Calu3 (cell line): ENCODE measurements at regions not wholly inside any gene's neighbourhood (a gene's known extent, or its start where the extent isn't known, plus 50 kb on each side); places are given as distances from the start of the nearest gene placed in this dataset.

Source experiments
- BruUV-seq: library from RNA; stranded (reverse); fragments of 400-500 nt; replicated peaks from 2 replicates; lab custom pipeline; 2021; lab: Mats Ljungman, UMichigan
- CTCF ChIA-PET: fragments of 300-600 bp; sonication (Branson Sonifier 250); formaldehyde crosslinking; loops from one replicate; lab custom pipeline; 2022; ENCODE audit warnings: antibody characterized with exemption; lab: Charles Lee
- DNase-seq: peaks from one replicate; pipeline ENCODE4 v3.0.0; 2022
- H3K27ac Mint-ChIP-seq: one replicate; pipeline ENCODE4 v1.8.0; 2022; ENCODE audit warnings: mixed read lengths; ENCODE audit not compliant: unreplicated experiment
- H3K27me3 Mint-ChIP-seq: one replicate; pipeline ENCODE4 v1.8.0; 2022; ENCODE audit warnings: mixed read lengths; ENCODE audit not compliant: unreplicated experiment
- H3K36me3 Mint-ChIP-seq: one replicate; pipeline ENCODE4 v1.8.0; 2022; ENCODE audit warnings: mild to moderate bottlenecking, moderate library complexity, mixed read lengths; ENCODE audit not compliant: insufficient read depth, unreplicated experiment
- H3K4me1 Mint-ChIP-seq: one replicate; pipeline ENCODE4 v1.8.0; 2022; ENCODE audit warnings: mild to moderate bottlenecking, low read depth, mixed read lengths; ENCODE audit not compliant: unreplicated experiment
- H3K4me3 Mint-ChIP-seq: one replicate; pipeline ENCODE4 v1.8.0; 2022; ENCODE audit warnings: mild to moderate bottlenecking, low read depth, moderate library complexity, mixed read lengths; ENCODE audit not compliant: unreplicated experiment
- H3K9me3 Mint-ChIP-seq: one replicate; pipeline ENCODE4 v1.8.0; 2022; ENCODE audit warnings: low read depth, mixed read lengths; ENCODE audit not compliant: unreplicated experiment
- intact Hi-C: fragments of 100-400 bp; cut with micrococcal nuclease; formaldehyde crosslinking; loops from one replicate; pipeline ENCODE4 v1.10.0; 2022; ENCODE audit not compliant: unreplicated experiment
- TF ChIP-seq, protein P1 (sequence below): fragments of 200-600 bp; IDR thresholded peaks from one replicate; pipeline ENCODE4 v1.8.0; 2022; ENCODE audit warnings: antibody characterized with exemption; ENCODE audit not compliant: unreplicated experiment

DNA sequence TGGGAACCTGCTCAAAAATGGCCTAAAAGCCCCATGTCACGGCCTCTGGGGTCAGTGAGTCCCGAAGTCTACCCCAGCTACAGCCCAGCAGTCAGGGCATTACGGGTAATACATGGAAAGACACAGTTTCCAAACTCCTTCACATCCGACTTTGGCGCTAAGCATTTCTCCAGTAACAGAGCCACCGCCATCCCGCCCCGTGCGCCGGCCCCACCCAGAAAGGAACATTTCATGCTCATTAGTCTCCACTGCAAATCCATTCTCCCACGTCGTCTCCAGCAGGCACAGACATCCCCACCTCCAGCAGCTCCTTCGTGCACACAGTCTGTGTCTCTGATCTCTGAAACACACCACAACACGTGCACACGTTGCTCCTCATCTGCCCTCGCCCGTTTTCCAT lies 509.2 kb upstream of the ID2 start:
- Mint-ChIP-seq H3K9me3 (peaks cover 2% of the 10 kb centered on the region), H3K36me3 (no peaks in the 10 kb centered on the region), H3K4me3 (no peak overlapping the region), H3K27me3 (no peaks in the 10 kb centered on the region), H3K4me1 (no peaks in the 10 kb centered on the region), H3K27ac (no peak overlapping the region)
- no peak for DNase-seq
- intact Hi-C loops = no loop called here
- TF ChIP-seq, protein P1, sequence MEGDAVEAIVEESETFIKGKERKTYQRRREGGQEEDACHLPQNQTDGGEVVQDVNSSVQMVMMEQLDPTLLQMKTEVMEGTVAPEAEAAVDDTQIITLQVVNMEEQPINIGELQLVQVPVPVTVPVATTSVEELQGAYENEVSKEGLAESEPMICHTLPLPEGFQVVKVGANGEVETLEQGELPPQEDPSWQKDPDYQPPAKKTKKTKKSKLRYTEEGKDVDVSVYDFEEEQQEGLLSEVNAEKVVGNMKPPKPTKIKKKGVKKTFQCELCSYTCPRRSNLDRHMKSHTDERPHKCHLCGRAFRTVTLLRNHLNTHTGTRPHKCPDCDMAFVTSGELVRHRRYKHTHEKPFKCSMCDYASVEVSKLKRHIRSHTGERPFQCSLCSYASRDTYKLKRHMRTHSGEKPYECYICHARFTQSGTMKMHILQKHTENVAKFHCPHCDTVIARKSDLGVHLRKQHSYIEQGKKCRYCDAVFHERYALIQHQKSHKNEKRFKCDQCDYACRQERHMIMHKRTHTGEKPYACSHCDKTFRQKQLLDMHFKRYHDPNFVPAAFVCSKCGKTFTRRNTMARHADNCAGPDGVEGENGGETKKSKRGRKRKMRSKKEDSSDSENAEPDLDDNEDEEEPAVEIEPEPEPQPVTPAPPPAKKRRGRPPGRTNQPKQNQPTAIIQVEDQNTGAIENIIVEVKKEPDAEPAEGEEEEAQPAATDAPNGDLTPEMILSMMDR = no peak
- CTCF ChIA-PET = no interaction called here
- BruUV-seq = no TSS peak

DNA sequence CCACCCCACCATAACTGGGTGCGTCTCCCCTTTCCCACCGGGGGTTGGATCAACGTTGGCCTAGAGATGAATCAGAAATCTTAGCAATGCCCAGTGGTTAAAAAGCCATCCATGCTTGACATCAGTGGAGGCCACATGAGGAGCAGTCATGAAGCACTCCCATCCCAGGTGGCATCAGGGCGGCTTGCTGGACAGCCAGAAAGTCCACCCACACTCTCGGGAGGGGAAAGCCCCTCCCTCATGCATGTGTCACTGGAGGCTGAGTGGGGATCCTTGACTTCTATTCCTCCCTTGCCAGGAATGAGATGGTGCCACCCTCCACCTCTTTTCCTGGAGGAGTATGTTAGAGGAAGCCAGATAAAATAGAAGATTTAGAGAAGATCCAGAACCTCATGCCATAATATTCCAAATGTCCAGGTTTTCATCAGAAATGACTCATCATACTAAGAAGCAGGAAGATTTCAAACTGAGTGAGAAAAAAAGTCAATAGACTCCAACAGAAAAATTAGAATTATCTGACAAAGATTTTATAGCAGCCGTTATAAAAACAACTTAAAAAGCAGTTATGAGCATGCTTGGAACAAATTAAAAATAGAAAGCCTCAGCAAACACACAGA lies 507.1 kb upstream of the ID2 start:
- CTCF ChIA-PET = no interaction called here
- intact Hi-C loops = no loop called here
- TF ChIP-seq, protein P1 = no peak
- no peak overlapping the region for H3K27ac Mint-ChIP-seq
- no TSS peak for BruUV-seq
- no peaks in the 10 kb centered on the region for H3K27me3 Mint-ChIP-seq
- H3K36me3 Mint-ChIP-seq = no peaks in the 10 kb centered on the region
- no peak overlapping the region for H3K4me3 Mint-ChIP-seq
- no peaks in the 10 kb centered on the region for H3K4me1 Mint-ChIP-seq
- peaks cover 2% of the 10 kb centered on the region for H3K9me3 Mint-ChIP-seq
- DNase-seq = no peak

DNA sequence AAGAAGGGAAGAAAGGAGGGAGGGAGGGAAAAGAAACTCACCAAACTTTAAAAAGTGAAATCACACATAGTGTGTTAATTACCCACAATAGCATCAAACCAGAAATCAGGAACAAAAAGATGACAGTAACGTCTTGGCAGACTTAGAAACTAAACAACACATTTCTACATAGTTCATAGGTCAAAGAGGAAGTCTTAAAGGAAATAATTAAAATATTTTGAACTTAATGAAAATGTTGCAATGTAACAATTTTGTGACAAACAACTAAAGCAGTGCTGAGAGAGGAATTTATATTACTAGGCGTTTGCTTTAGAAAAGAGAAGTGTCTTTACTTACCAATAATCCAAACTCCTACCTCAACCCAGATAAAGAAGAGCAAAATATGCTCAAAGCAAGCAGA lies 505.0 kb upstream of the ID2 start:
- no peaks in the 10 kb centered on the region for H3K4me1 Mint-ChIP-seq
- no peaks in the 10 kb centered on the region for H3K27me3 Mint-ChIP-seq
- CTCF ChIA-PET = no interaction called here
- H3K9me3 Mint-ChIP-seq = peaks cover 2% of the 10 kb centered on the region
- no TSS peak for BruUV-seq
- TF ChIP-seq, protein P1 = no peak
- intact Hi-C loops = no loop called here
- H3K27ac Mint-ChIP-seq = no peak overlapping the region
- no peak overlapping the region for H3K4me3 Mint-ChIP-seq
- H3K36me3 Mint-ChIP-seq = no peaks in the 10 kb centered on the region
- DNase-seq = no peak

DNA sequence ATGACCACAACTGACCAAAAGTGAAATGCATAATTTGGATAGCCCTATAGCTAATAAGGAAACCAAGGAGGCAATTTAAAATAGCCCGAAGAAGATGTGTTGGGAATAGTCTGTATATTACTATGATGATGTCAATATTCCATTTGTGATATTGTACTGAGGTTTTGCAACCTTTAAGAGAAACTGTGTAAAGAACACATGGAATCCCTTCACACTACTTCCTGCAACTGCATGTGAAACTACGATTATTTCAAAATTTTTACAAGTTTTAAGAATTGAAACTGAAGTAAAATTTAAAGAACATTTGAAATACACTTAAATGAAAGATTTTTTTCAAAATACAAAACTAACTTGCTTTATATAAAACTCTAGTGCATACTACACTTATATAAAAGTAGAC lies 504.3 kb upstream of the ID2 start:
- no peaks in the 10 kb centered on the region for H3K27me3 Mint-ChIP-seq
- no peaks in the 10 kb centered on the region for H3K4me1 Mint-ChIP-seq
- no peak overlapping the region for H3K27ac Mint-ChIP-seq
- intact Hi-C loops = no loop called here
- TF ChIP-seq, protein P1 = no peak
- CTCF ChIA-PET = no interaction called here
- no peak for DNase-seq
- H3K9me3 Mint-ChIP-seq = peaks cover 2% of the 10 kb centered on the region
- no peak overlapping the region for H3K4me3 Mint-ChIP-seq
- no peaks in the 10 kb centered on the region for H3K36me3 Mint-ChIP-seq
- BruUV-seq = no TSS peak
